Osteocyte (in vitro differentiated cells): ENCODE measurements at regions not wholly inside any gene's neighbourhood (a gene's known extent, or its start where the extent isn't known, plus 50 kb on each side); places are given as distances from the start of the nearest gene placed in this dataset.
A peak's percentile ranks its signal among the peaks of the same experiment; 100 is the strongest.

Experiments used
- DNase-seq: peaks from one replicate; pipeline ENCODE4 v3.0.0; 2021; ENCODE audit warnings: mixed read lengths; ENCODE audit not compliant: unreplicated experiment; ENCODE audit errors: extremely low spot score
- H3K27ac Mint-ChIP-seq: one replicate; pipeline ENCODE4 v1.8.0; 2021; ENCODE audit warnings: mild to moderate bottlenecking, mixed read lengths; ENCODE audit not compliant: unreplicated experiment
- H3K27me3 Mint-ChIP-seq: one replicate; pipeline ENCODE4 v1.8.0; 2021; ENCODE audit warnings: mixed read lengths; ENCODE audit not compliant: unreplicated experiment
- H3K36me3 Mint-ChIP-seq: one replicate; pipeline ENCODE4 v1.8.0; 2021; ENCODE audit warnings: mixed read lengths; ENCODE audit not compliant: unreplicated experiment
- H3K4me1 Mint-ChIP-seq: one replicate; pipeline ENCODE4 v1.8.0; 2021; ENCODE audit warnings: mixed read lengths; ENCODE audit not compliant: unreplicated experiment
- H3K4me3 Mint-ChIP-seq: one replicate; pipeline ENCODE4 v1.8.0; 2021; ENCODE audit warnings: mild to moderate bottlenecking, moderate library complexity, mixed read lengths; ENCODE audit not compliant: unreplicated experiment
- H3K9me3 Mint-ChIP-seq: one replicate; pipeline ENCODE4 v1.8.0; 2021; ENCODE audit warnings: mixed read lengths; ENCODE audit not compliant: unreplicated experiment
- TF ChIP-seq, protein P1 (sequence below): fragments of 200-600 bp; sonication (generic); IDR thresholded peaks from 2 replicates; pipeline ENCODE4 v1.5.0; 2021; ENCODE audit warnings: antibody characterized with exemption, mild to moderate bottlenecking, moderate library complexity

DNA sequence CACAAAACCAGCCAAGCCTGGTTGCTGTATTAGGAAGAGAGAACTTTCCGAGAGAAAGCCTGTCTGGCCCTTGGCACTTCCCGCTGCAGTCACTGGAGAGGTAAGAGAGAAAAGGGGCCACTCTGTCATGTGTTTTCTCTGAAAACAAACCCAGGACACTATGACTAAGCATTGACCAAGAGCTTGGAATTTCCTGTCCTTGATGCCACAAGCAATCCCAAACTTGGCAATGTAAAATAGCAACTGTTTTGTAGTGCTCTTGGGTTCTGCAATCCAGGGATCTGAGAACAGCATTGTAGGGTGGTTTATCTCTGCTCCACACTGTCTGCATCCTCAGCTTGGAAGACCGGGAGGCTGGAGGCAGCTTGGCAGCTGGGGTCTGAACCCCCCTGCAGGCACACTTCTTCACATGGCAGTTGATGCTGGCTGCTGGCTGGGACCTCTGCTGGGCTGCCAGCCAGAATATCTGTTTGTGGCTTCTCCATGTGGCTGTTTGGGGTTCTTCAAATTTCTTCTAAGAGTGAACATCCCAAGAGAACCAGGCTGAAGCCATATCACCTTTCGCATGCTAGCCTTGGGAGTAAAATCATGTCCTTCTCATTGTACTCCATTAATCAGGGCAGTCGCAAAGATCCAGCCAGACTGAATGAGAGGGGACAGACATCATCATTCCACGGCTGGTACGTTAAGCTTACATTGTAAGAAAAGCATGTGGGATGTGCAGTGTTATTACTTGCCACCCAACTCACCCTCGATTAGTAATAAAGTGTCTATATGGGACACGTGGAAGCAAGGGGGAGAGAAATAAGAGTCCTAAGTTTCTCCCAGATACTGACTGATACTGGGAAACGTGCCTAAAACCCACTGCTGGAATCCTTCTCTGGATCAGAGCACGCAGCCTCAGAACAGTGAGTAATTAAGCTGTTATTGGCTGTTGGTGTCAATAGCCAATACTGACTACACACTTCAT is 537.4 kb upstream of the B3GAT1 start:
- TF ChIP-seq, protein P1, sequence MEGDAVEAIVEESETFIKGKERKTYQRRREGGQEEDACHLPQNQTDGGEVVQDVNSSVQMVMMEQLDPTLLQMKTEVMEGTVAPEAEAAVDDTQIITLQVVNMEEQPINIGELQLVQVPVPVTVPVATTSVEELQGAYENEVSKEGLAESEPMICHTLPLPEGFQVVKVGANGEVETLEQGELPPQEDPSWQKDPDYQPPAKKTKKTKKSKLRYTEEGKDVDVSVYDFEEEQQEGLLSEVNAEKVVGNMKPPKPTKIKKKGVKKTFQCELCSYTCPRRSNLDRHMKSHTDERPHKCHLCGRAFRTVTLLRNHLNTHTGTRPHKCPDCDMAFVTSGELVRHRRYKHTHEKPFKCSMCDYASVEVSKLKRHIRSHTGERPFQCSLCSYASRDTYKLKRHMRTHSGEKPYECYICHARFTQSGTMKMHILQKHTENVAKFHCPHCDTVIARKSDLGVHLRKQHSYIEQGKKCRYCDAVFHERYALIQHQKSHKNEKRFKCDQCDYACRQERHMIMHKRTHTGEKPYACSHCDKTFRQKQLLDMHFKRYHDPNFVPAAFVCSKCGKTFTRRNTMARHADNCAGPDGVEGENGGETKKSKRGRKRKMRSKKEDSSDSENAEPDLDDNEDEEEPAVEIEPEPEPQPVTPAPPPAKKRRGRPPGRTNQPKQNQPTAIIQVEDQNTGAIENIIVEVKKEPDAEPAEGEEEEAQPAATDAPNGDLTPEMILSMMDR: no peak
- no peaks in the 10 kb centered on the region for H3K36me3 Mint-ChIP-seq
- peak overlapping the region; percentile 71 for H3K27ac Mint-ChIP-seq
- H3K4me3 Mint-ChIP-seq: peak overlapping the region; percentile 10
- H3K27me3 Mint-ChIP-seq: no peaks in the 10 kb centered on the region
- DNase-seq: peak; percentile 82
- H3K9me3 Mint-ChIP-seq: no peaks in the 10 kb centered on the region
- peaks cover 57% of the 10 kb centered on the region for H3K4me1 Mint-ChIP-seq

DNA sequence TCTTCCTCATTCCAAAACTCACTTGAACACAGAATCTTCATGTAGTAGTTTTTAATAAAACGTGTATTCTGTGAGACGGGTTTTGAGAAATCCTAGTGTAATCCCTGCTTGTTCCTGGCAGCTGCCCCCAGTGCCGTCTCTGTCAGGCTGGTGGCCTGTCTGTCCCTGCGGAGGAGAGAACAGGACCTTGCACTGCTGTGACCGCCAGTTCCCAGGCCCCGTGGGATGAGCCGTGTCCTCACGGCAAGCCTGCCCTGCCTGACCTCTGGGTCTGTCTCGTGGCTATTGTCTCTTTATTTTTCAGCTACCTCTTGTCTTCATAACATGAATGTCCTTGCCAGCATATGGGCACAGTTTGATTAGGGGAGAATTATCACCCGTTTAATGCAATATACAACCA is 535.5 kb upstream of the B3GAT1 start:
- Mint-ChIP-seq H3K4me1 (peaks cover 64% of the 10 kb centered on the region), H3K9me3 (no peaks in the 10 kb centered on the region), H3K27ac (no peak overlapping the region), H3K27me3 (no peaks in the 10 kb centered on the region), H3K4me3 (no peak overlapping the region), H3K36me3 (no peaks in the 10 kb centered on the region)
- peak; percentile 57 for DNase-seq
- TF ChIP-seq, protein P1: no peak

DNA sequence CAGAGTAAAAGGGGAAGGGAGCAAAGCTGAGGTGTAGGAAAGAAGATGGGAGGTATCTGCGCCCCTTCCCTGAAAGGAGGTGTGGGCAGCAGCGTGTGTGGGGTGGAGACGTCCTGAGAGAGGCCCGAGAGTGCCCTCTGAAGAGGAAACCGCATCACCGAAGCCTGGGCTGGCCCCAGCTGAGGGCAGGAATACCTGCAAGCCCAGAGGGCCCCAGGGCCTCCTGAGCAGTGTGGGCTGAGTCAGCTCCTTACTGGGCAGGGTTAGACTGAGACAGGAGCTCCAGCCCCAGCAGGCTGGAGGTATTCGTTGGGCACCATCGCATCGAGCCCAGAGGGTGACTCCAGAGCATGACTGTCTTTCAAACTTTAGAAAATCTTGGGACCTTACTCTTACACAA is 534.0 kb upstream of the B3GAT1 start:
- H3K36me3 Mint-ChIP-seq: no peaks in the 10 kb centered on the region
- H3K9me3 Mint-ChIP-seq: no peaks in the 10 kb centered on the region
- no peaks in the 10 kb centered on the region for H3K27me3 Mint-ChIP-seq
- TF ChIP-seq, protein P1: no peak
- peaks cover 64% of the 10 kb centered on the region for H3K4me1 Mint-ChIP-seq
- H3K4me3 Mint-ChIP-seq: no peak overlapping the region
- no peak overlapping the region for H3K27ac Mint-ChIP-seq
- peak; percentile 70 for DNase-seq

DNA sequence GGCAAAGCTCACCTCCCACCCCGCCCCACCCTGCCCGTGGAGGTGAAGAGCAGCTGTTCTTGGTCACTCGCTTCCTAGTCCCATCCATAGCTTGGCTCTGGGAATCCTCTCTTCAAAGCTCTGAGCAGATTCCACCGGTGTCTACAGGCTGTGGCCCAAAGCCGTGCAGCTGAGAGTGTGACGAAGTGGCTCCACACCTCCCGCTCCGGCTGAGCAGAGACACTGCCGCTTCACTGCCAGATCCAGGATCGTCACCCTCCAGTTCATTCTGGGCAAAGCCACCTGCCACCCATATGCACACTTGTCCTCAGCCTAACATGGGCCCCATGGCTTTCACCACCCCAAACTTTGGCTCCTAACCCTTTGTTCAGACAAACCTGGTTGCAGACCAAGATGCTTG is 532.9 kb upstream of the B3GAT1 start:
- Mint-ChIP-seq H3K4me3 (no peak overlapping the region), H3K36me3 (no peaks in the 10 kb centered on the region), H3K27me3 (no peaks in the 10 kb centered on the region), H3K27ac (no peak overlapping the region), H3K9me3 (no peaks in the 10 kb centered on the region), H3K4me1 (peaks cover 64% of the 10 kb centered on the region)
- TF ChIP-seq, protein P1: no peak
- DNase-seq: peak; percentile 66

DNA sequence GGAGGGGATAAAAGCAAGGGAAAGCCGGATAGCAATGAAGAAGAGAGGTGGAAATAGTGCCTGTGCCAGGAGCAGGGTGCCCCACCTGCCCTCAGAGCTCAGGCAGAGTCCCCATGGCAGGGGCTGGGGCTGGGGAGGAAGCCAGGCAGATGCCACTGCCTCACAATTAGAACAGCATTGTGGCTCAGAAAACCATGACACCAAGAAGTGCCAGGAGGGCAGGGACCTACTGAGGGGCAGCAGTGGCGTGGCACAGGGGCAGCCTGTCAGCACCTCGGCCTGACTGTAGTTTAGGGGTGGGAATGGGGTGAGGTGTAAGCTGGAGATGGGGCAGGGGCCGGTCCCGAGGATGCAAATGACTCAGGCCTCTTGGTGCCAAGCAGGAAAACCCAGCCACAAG is 532.1 kb upstream of the B3GAT1 start:
- Mint-ChIP-seq H3K27ac (no peak overlapping the region), H3K27me3 (no peaks in the 10 kb centered on the region), H3K9me3 (no peaks in the 10 kb centered on the region), H3K4me1 (peaks cover 61% of the 10 kb centered on the region), H3K36me3 (no peaks in the 10 kb centered on the region), H3K4me3 (no peak overlapping the region)
- TF ChIP-seq, protein P1: no peak
- DNase-seq: peak; percentile 65
